ENCODE measurements at regions not wholly inside any gene's neighbourhood (a gene's known extent, or its start where the extent isn't known, plus 50 kb on each side); places are given as distances from the start of the nearest gene placed in this dataset.
"Not testable (repeated sequence)": the region's sequence is repeated elsewhere in the genome, so short reads cannot be mapped to it uniquely, and the experiment has no call there.

GRCh38 chr3:178139116-178139515 lies 397.1 kb upstream of the KCNMB2 start:
- DNase-seq = no peak

GRCh38 chr3:178140531-178141304 lies 395.5 kb upstream of the KCNMB2 start:
- no peak for DNase-seq

GRCh38 chr3:178141305-178141684 lies 394.9 kb upstream of the KCNMB2 start:
- not testable (repeated sequence) for DNase-seq

- DNase-seq = no peak
These were observed 389.8 kb upstream of the KCNMB2 start for GRCh38 chr3:178146406-178146831.

- no peak for DNase-seq
These were observed 389.2 kb upstream of the KCNMB2 start for GRCh38 chr3:178147001-178147400.

GRCh38 chr3:178152031-178152806 lies 384.0 kb upstream of the KCNMB2 start:
- DNase-seq = no peak

GRCh38 chr3:178152988-178153387 lies 383.2 kb upstream of the KCNMB2 start:
- no peak for DNase-seq

GRCh38 chr3:178155521-178155920 lies 380.7 kb upstream of the KCNMB2 start:
- no peak for DNase-seq

- DNase-seq = no peak
These were observed 379.9 kb upstream of the KCNMB2 start for GRCh38 chr3:178156301-178156700.

GRCh38 chr3:178159691-178160220 lies 376.5 kb upstream of the KCNMB2 start:
- DNase-seq = no peak

- DNase-seq = no peak
These were observed 366.8 kb upstream of the KCNMB2 start for GRCh38 chr3:178169421-178169820.

GRCh38 chr3:178170698-178171535 lies 365.3 kb upstream of the KCNMB2 start:
- no peak for DNase-seq

- DNase-seq = no peak
These were observed 364.1 kb upstream of the KCNMB2 start for GRCh38 chr3:178172121-178172520.

- no peak for DNase-seq
These were observed 361.9 kb upstream of the KCNMB2 start for GRCh38 chr3:178174201-178174915.

GRCh38 chr3:178181088-178181487 lies 355.1 kb upstream of the KCNMB2 start:
- DNase-seq = no peak

GRCh38 chr3:178181784-178182183 lies 354.5 kb upstream of the KCNMB2 start:
- DNase-seq = no peak

GRCh38 chr3:178182337-178182779 lies 353.9 kb upstream of the KCNMB2 start:
- DNase-seq = no peak

GRCh38 chr3:178184833-178185232 lies 351.4 kb upstream of the KCNMB2 start:
- no peak for DNase-seq

GRCh38 chr3:178186666-178187065 lies 349.6 kb upstream of the KCNMB2 start:
- no peak for DNase-seq

GRCh38 chr3:178189854-178190253 lies 346.4 kb upstream of the KCNMB2 start:
- no peak for DNase-seq

- no peak for DNase-seq
These were observed 342.4 kb upstream of the KCNMB2 start for GRCh38 chr3:178193846-178194245.

- DNase-seq = no peak
These were observed 341.7 kb upstream of the KCNMB2 start for GRCh38 chr3:178194539-178194938.

Data from SIG-M5 (cell line).